OCI-LY7 (cell line): ENCODE measurements at regions not wholly inside any gene's neighbourhood (a gene's known extent, or its start where the extent isn't known, plus 50 kb on each side); places are given as distances from the start of the nearest gene placed in this dataset.

ENCODE experiments used
- BruUV-seq: library from RNA; stranded (reverse); fragments of 400-500 nt; replicated peaks from 2 replicates; lab custom pipeline; 2021; lab: Mats Ljungman, UMichigan
- CTCF ChIA-PET: fragments of 300-600 bp; sonication (Branson Sonifier 250); formaldehyde crosslinking; loops from one replicate; lab custom pipeline; 2022; ENCODE audit warnings: antibody characterized with exemption; ENCODE audit not compliant: unreplicated experiment; lab: Charles Lee
- POLR2A ChIA-PET: fragments of 300-600 bp; sonication (Branson Sonifier 250); formaldehyde crosslinking; loops from one replicate; lab custom pipeline; 2022; ENCODE audit warnings: antibody characterized with exemption; lab: Charles Lee
- DNase-seq: peaks from one replicate; pipeline ENCODE4 v3.0.0-alpha.2; 2015; ENCODE audit warnings: low spot score
- H2AFZ ChIP-seq: fragments of 200-600 bp; sonication (generic), shearing (Covaris generic); 2 replicates; pipeline ENCODE4 v1.6.1; 2014; ENCODE audit warnings: mild to moderate bottlenecking, antibody characterized with exemption, low read length, moderate library complexity
- H3K27ac ChIP-seq: fragments of 200-600 bp; sonication (generic); 2 replicates; pipeline ENCODE4 v1.5.1; 2014; ENCODE audit warnings: mixed run types, low read depth, mild to moderate bottlenecking, moderate library complexity, low read length, inconsistent platforms; ENCODE audit not compliant: poor library complexity, severe bottlenecking
- H3K36me3 ChIP-seq: fragments of 200-600 bp; sonication (generic); 2 replicates; pipeline ENCODE4 v1.6.1; 2014; ENCODE audit warnings: mild to moderate bottlenecking, antibody characterized with exemption, low read length, moderate library complexity, mixed read lengths; ENCODE audit not compliant: insufficient read depth
- H3K4me1 ChIP-seq: fragments of 200-600 bp; sonication (generic); 2 replicates; pipeline ENCODE4 v1.5.1; 2014; ENCODE audit warnings: mild to moderate bottlenecking, low read length; ENCODE audit not compliant: insufficient read depth, poor library complexity, severe bottlenecking
- H3K4me2 ChIP-seq: fragments of 200-600 bp; sonication (generic); 2 replicates; pipeline ENCODE4 v1.6.1; 2014; ENCODE audit warnings: mild to moderate bottlenecking, low read length
- H3K4me3 ChIP-seq: fragments of 200-600 bp; sonication (generic); 2 replicates; pipeline ENCODE4 v1.5.1; 2014; ENCODE audit warnings: mild to moderate bottlenecking, low read depth, low read length; ENCODE audit not compliant: poor library complexity, severe bottlenecking
- H3K79me2 ChIP-seq: fragments of 200-600 bp; sonication (generic); 2 replicates; pipeline ENCODE4 v1.6.1; 2016; ENCODE audit warnings: low read depth, mild to moderate bottlenecking, low read length, moderate library complexity, mixed read lengths; ENCODE audit not compliant: insufficient read depth
- H3K9me2 ChIP-seq: fragments of 200-600 bp; sonication (generic); 2 replicates; pipeline ENCODE4 v1.6.1; 2016; ENCODE audit warnings: mild to moderate bottlenecking, low read length, mixed read lengths; ENCODE audit not compliant: insufficient read depth
- H3K9me3 ChIP-seq: fragments of 200-600 bp; sonication (generic); 2 replicates; pipeline ENCODE4 v1.6.1; 2014; ENCODE audit warnings: mild to moderate bottlenecking, mixed run types, low read length, mixed read lengths
- H4K20me1 ChIP-seq: fragments of 200-600 bp; sonication (generic); 2 replicates; pipeline ENCODE4 v1.6.1; 2014; ENCODE audit warnings: mild to moderate bottlenecking, antibody characterized with exemption, low read length, moderate library complexity, mixed read lengths; ENCODE audit not compliant: insufficient read depth
- EZH2phosphoT487 ChIP-seq: fragments of 200-600 bp; sonication (generic); IDR thresholded peaks from 2 replicates; pipeline ENCODE4 v1.6.1; 2018; ENCODE audit warnings: low read depth, borderline replicate concordance, mild to moderate bottlenecking, mixed run types, antibody characterized with exemption, low read length, moderate library complexity, mixed read lengths
- intact Hi-C: fragments of 100-400 bp; cut with micrococcal nuclease; formaldehyde crosslinking; loops from one replicate; pipeline ENCODE4 v1.10.0; 2022; ENCODE audit not compliant: unreplicated experiment
- TF ChIP-seq, protein P1 (sequence below): fragments of 200-600 bp; sonication (generic); conservative IDR thresholded peaks from 2 replicates; pipeline ENCODE4 v1.5.1; 2014; ENCODE audit warnings: mild to moderate bottlenecking, antibody characterized with exemption, low read length, moderate library complexity, mixed read lengths

GRCh38 chr5:3197304-3198073, 398.1 kb upstream of the IRX1 start:
- CTCF ChIA-PET, result no interaction called here
- no peaks in the 10 kb centered on the region for H3K79me2 ChIP-seq
- no TSS peak for BruUV-seq
- H3K4me3 ChIP-seq, result no peak overlapping the region
- no peak overlapping the region for H2AFZ ChIP-seq
- POLR2A ChIA-PET, result no interaction called here
- H3K9me2 ChIP-seq, result no peaks in the 10 kb centered on the region
- DNase-seq, result no peak
- no peak for TF ChIP-seq EZH2phosphoT487
- TF ChIP-seq, protein P1, sequence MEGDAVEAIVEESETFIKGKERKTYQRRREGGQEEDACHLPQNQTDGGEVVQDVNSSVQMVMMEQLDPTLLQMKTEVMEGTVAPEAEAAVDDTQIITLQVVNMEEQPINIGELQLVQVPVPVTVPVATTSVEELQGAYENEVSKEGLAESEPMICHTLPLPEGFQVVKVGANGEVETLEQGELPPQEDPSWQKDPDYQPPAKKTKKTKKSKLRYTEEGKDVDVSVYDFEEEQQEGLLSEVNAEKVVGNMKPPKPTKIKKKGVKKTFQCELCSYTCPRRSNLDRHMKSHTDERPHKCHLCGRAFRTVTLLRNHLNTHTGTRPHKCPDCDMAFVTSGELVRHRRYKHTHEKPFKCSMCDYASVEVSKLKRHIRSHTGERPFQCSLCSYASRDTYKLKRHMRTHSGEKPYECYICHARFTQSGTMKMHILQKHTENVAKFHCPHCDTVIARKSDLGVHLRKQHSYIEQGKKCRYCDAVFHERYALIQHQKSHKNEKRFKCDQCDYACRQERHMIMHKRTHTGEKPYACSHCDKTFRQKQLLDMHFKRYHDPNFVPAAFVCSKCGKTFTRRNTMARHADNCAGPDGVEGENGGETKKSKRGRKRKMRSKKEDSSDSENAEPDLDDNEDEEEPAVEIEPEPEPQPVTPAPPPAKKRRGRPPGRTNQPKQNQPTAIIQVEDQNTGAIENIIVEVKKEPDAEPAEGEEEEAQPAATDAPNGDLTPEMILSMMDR, result no peak
- no peaks in the 10 kb centered on the region for H3K36me3 ChIP-seq
- no peak overlapping the region for H3K4me2 ChIP-seq
- no peaks in the 10 kb centered on the region for H4K20me1 ChIP-seq
- H3K27ac ChIP-seq, result no peak overlapping the region
- intact Hi-C loops, result no loop called here
- no peaks in the 10 kb centered on the region for H3K4me1 ChIP-seq
- no peaks in the 10 kb centered on the region for H3K9me3 ChIP-seq

DNA sequence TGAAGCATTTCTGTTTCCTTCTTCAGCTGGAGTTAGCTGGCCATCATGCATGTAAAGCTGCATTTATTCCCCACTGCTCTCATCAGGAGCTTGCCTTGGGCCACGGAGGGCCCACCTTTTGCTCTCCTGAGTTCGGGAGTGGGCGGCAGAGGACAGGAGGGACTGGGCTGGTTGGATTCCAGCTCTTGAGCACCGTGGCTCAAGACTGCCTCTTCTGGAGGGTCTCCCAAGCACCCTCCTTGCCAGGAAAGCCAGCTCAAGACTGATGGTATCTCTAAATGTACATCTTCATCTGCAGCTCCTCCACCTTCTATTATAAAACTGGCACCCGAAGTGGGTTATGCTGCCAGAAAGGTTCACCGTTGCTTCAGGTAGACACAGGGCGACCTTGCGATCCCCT, 399.6 kb upstream of the IRX1 start:
- Histone ChIP-seq H3K9me2 (no peaks in the 10 kb centered on the region), H3K36me3 (no peaks in the 10 kb centered on the region), H3K4me1 (no peaks in the 10 kb centered on the region), H4K20me1 (no peaks in the 10 kb centered on the region), H3K79me2 (no peaks in the 10 kb centered on the region), H3K27ac (no peak overlapping the region), H3K4me3 (no peak overlapping the region), H2AFZ (no peak overlapping the region), H3K4me2 (no peak overlapping the region), H3K9me3 (no peaks in the 10 kb centered on the region)
- no TSS peak for BruUV-seq
- TF ChIP-seq EZH2phosphoT487, result no peak
- TF ChIP-seq, protein P1, result no peak
- POLR2A ChIA-PET, result no interaction called here
- CTCF ChIA-PET, result no interaction called here
- no peak for DNase-seq
- intact Hi-C loops, result no loop called here

DNA sequence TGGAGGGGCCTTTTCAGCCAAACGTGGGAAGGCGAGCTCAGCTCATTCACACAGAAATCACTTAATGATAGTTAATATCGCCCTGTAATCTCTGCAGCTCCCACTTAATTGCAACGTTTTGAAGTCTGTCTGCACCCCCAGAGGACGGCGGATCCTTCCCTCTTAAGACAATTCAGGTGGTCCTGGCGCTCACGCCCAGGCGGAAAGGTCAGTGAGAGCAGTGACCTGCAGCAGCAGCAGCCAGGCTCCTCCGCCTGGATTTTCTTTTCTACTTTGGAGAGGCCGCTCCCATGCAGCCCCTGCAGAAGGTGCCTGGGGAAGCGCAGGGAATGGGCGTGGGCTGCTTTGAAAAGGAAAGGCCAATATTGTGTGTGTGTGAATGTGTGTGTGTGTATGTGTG, 400.9 kb upstream of the IRX1 start:
- H3K79me2 ChIP-seq, result no peaks in the 10 kb centered on the region
- H3K9me3 ChIP-seq, result no peaks in the 10 kb centered on the region
- no peak for DNase-seq
- no peaks in the 10 kb centered on the region for H3K4me1 ChIP-seq
- TF ChIP-seq, protein P1, result no peak
- no peak for TF ChIP-seq EZH2phosphoT487
- no peak overlapping the region for H2AFZ ChIP-seq
- BruUV-seq, result no TSS peak
- no peak overlapping the region for H3K27ac ChIP-seq
- CTCF ChIA-PET, result no interaction called here
- no peaks in the 10 kb centered on the region for H3K36me3 ChIP-seq
- no peak overlapping the region for H3K4me3 ChIP-seq
- no peaks in the 10 kb centered on the region for H4K20me1 ChIP-seq
- intact Hi-C loops, result no loop called here
- no peak overlapping the region for H3K4me2 ChIP-seq
- POLR2A ChIA-PET, result no interaction called here
- no peaks in the 10 kb centered on the region for H3K9me2 ChIP-seq
